B cell (primary cell): ENCODE measurements at regions not wholly inside any gene's neighbourhood (a gene's known extent, or its start where the extent isn't known, plus 50 kb on each side); places are given as distances from the start of the nearest gene placed in this dataset.

Source experiments
- ATAC-seq: fragments of 200-7000 bp; cut with Tn5 transposase; one replicate; pipeline ENCODE4 v1.10.0; 2021; ENCODE audit warnings: low read depth, mild to moderate bottlenecking, moderate number of reproducible peaks, moderate library complexity
- CTCF ChIA-PET: fragments of 350-600 bp; sonication (Branson Sonifier 250); formaldehyde crosslinking; loops from one replicate; lab custom pipeline; 2021; ENCODE audit warnings: antibody characterized with exemption, inconsistent platforms; lab: Charles Lee
- POLR2A ChIA-PET: fragments of 350-600 bp; sonication (Branson Sonifier 250); formaldehyde crosslinking; loops from one replicate; lab custom pipeline; 2021; ENCODE audit warnings: antibody characterized with exemption; lab: Charles Lee
- DNase-seq: peaks from one replicate; pipeline ENCODE4 v3.0.0; 2013
- H2AFZ ChIP-seq: 2 replicates; pipeline ENCODE4 v1.6.1; 2012; ENCODE audit warnings: mild to moderate bottlenecking, low read depth, low read length; ENCODE audit not compliant: insufficient read depth, poor library complexity, severe bottlenecking
- H3K27ac ChIP-seq, 2 donors: 1 replicate in 1 of 2; 2 replicates in 1 of 2; pipeline ENCODE4 v1.5.1; 2012 to 2013; ENCODE audit warnings: low read length in 2 of 2, mild to moderate bottlenecking in 2 of 2, moderate library complexity in 1 of 2
- H3K27me3 ChIP-seq, 4 experiments: fragments of 200-600 bp in 1 of 4; sonication (generic) in 1 of 4; replicated peaks in 1 of 4; 1 replicate in 2 of 4; 2 replicates in 2 of 4; pipeline versions ENCODE4 v1.6.1 to v1.7.0; 2013 to 2016; ENCODE audit warnings: low read length in 3 of 4, mild to moderate bottlenecking in 2 of 4, mixed read lengths in 1 of 4, moderate library complexity in 1 of 4; ENCODE audit not compliant: insufficient read depth in 4 of 4, control insufficient read depth in 3 of 4; ENCODE audit errors: control extremely low read depth in 1 of 4
- H3K36me3 ChIP-seq, 2 experiments: replicated peaks in 1 of 2; 1 replicate in 1 of 2; 2 replicates in 1 of 2; pipeline versions ENCODE4 v1.6.1 to v1.7.1; 2013; ENCODE audit warnings: low read length in 1 of 2; ENCODE audit not compliant: insufficient read depth in 2 of 2, control insufficient read depth in 1 of 2; ENCODE audit errors: control extremely low read depth in 1 of 2, extremely low read depth in 1 of 2
- H3K4me1 ChIP-seq, 2 donors: fragments of 200-600 bp in 1 of 2; sonication (generic) in 1 of 2; 1 replicate in 1 of 2; 2 replicates in 1 of 2; pipeline versions ENCODE4 v1.5.1 to v1.6.1; 2013 to 2017; ENCODE audit warnings: low read length in 2 of 2; ENCODE audit not compliant: control insufficient read depth in 2 of 2, insufficient read depth in 2 of 2
- H3K4me2 ChIP-seq: replicated peaks from 2 replicates; pipeline ENCODE3; 2012; ENCODE audit warnings: mild to moderate bottlenecking, low read depth, low read length; ENCODE audit not compliant: poor library complexity, severe bottlenecking
- H3K4me3 ChIP-seq, 5 experiments: fragments of 200-600 bp in 1 of 5; sonication (generic) in 1 of 5; 1 replicate in 3 of 5; 2 replicates in 2 of 5; pipeline versions ENCODE4 v1.5.1 to v1.7.0; 2011 to 2016; ENCODE audit warnings: low read length in 4 of 5, mild to moderate bottlenecking in 4 of 5, low read depth in 2 of 5, control low read depth in 1 of 5, moderate library complexity in 1 of 5; ENCODE audit not compliant: insufficient read depth in 1 of 5; ENCODE audit errors: control extremely low read depth in 1 of 5, extremely low read depth in 1 of 5
- H3K79me2 ChIP-seq: fragments of 200-600 bp; sonication (generic); one replicate; pipeline ENCODE4 v1.6.0; 2016; ENCODE audit warnings: low read length; ENCODE audit not compliant: control insufficient read depth, insufficient read depth
- H3K9ac ChIP-seq: fragments of 200-600 bp; sonication (generic); 2 replicates; pipeline ENCODE4 v1.6.1; 2017; ENCODE audit warnings: mild to moderate bottlenecking, low read length, moderate library complexity
- H3K9me3 ChIP-seq, 3 donors: one replicate each; pipeline versions ENCODE4 v1.6.1 to v1.7.1; 2013; ENCODE audit warnings: low read length in 2 of 3; ENCODE audit not compliant: control insufficient read depth in 2 of 3, insufficient read depth in 1 of 3; ENCODE audit errors: control extremely low read depth in 1 of 3
- H4K20me1 ChIP-seq: 2 replicates; pipeline ENCODE4 v1.6.0; 2012; ENCODE audit warnings: mild to moderate bottlenecking, low read length; ENCODE audit not compliant: insufficient read depth, control insufficient read depth, poor library complexity, severe bottlenecking
- H3K27ac Mint-ChIP-seq: one replicate; pipeline ENCODE4 v1.8.0; 2021; ENCODE audit warnings: mixed read lengths
- H3K27me3 Mint-ChIP-seq: one replicate; pipeline ENCODE4 v1.8.0; 2021; ENCODE audit warnings: mixed read lengths
- H3K4me1 Mint-ChIP-seq: one replicate; pipeline ENCODE4 v1.8.0; 2021; ENCODE audit warnings: mixed read lengths
- H3K4me3 Mint-ChIP-seq: one replicate; pipeline ENCODE4 v1.8.0; 2021; ENCODE audit warnings: mixed read lengths
- H3K9me3 Mint-ChIP-seq: one replicate; pipeline ENCODE4 v1.8.0; 2022; ENCODE audit warnings: mixed read lengths; ENCODE audit not compliant: insufficient read depth
- CTCF ChIP-seq: fragments of 200-600 bp; IDR thresholded peaks from one replicate; pipeline ENCODE4 v1.8.0; 2022; ENCODE audit warnings: antibody characterized with exemption, mild to moderate bottlenecking
- EZH2 ChIP-seq: IDR thresholded peaks from 2 replicates; pipeline ENCODE4 v1.6.1; 2012; ENCODE audit warnings: borderline replicate concordance, low read depth, mild to moderate bottlenecking, moderate library complexity, low read length; ENCODE audit not compliant: insufficient read depth, poor library complexity, severe bottlenecking
- WGBS: methylation state at CpG from one replicate; pipeline ENCODE4 v1.1.5; 2013; ENCODE audit warnings: missing lambda C conversion rate; ENCODE audit not compliant: insufficient coverage; 5-methylcytosine and 5-hydroxymethylcytosine counted together
- intact Hi-C: fragments of 100-400 bp; cut with micrococcal nuclease; formaldehyde crosslinking; loops from one replicate; pipeline ENCODE4 v1.10.0; 2022

- Histone ChIP-seq H3K9ac (no peak overlapping the region), H3K79me2 (no peaks in the 10 kb centered on the region), H3K4me3 (no peak overlapping the region), H3K4me1 (no peaks in the 10 kb centered on the region), H3K4me2 (no peak overlapping the region), H3K27ac (no peak overlapping the region), H4K20me1 (no peaks in the 10 kb centered on the region), H2AFZ (no peak overlapping the region), H3K36me3 (no peaks in the 10 kb centered on the region), H3K27me3 (no peaks in the 10 kb centered on the region), H3K9me3 (no peaks in the 10 kb centered on the region)
- intact Hi-C loops, result no loop called here
- CTCF ChIA-PET, result no interaction called here
- Mint-ChIP-seq H3K9me3 (no peaks in the 10 kb centered on the region), H3K4me1 (no peaks in the 10 kb centered on the region), H3K27me3 (no peaks in the 10 kb centered on the region), H3K4me3 (no peak overlapping the region), H3K27ac (no peak overlapping the region)
- ATAC-seq (no peak), DNase-seq (no peak)
- TF ChIP-seq CTCF, result no peak
- TF ChIP-seq EZH2, result no peak
- POLR2A ChIA-PET, result no interaction called here
Measured at GRCh38 chr5:111628901-111629300, 116.6 kb upstream of the STARD4 start.

- Histone ChIP-seq H2AFZ (no peak overlapping the region), H3K79me2 (no peaks in the 10 kb centered on the region), H4K20me1 (no peaks in the 10 kb centered on the region), H3K36me3 (no peaks in the 10 kb centered on the region), H3K9ac (no peak overlapping the region), H3K27me3 (no peaks in the 10 kb centered on the region), H3K4me2 (no peak overlapping the region), H3K4me1 (no peaks in the 10 kb centered on the region), H3K9me3 (no peaks in the 10 kb centered on the region), H3K27ac (no peak overlapping the region), H3K4me3 (no peak overlapping the region)
- TF ChIP-seq CTCF (no peak), EZH2 (no peak)
- Mint-ChIP-seq H3K4me1 (no peaks in the 10 kb centered on the region), H3K9me3 (no peaks in the 10 kb centered on the region), H3K27me3 (no peaks in the 10 kb centered on the region), H3K27ac (no peak overlapping the region), H3K4me3 (no peak overlapping the region)
- no CpG with 5 or more reads among the region's 3 CpGs for WGBS
- DNase-seq (no peak), ATAC-seq (no peak)
- POLR2A ChIA-PET, result no interaction called here
- CTCF ChIA-PET, result no interaction called here
- intact Hi-C loops, result no loop called here
Measured at GRCh38 chr5:111627862-111628261, 115.5 kb upstream of the STARD4 start.
